T-helper 1 cell treated with Interleukin-12 subunit alpha and Interleukin-12 subunit beta and Interleukin-4 antibody, amounts not matched to agents 30 μg/mL and 1 μg/mL, for 36 hours (primary cell): ENCODE measurements at regions not wholly inside any gene's neighbourhood (a gene's known extent, or its start where the extent isn't known, plus 50 kb on each side); places are given as distances from the start of the nearest gene placed in this dataset.
A peak's percentile ranks its signal among the peaks of the same experiment; 100 is the strongest.

Experiments
- H3K27ac Mint-ChIP-seq: one replicate; pipeline ENCODE4 v1.8.0; 2021; ENCODE audit warnings: mild to moderate bottlenecking, mixed read lengths
- H3K27me3 Mint-ChIP-seq: one replicate; pipeline ENCODE4 v1.8.0; 2021; ENCODE audit warnings: low read depth, mixed read lengths
- H3K36me3 Mint-ChIP-seq: one replicate; pipeline ENCODE4 v1.8.0; 2021; ENCODE audit warnings: low read depth, mixed read lengths
- H3K4me1 Mint-ChIP-seq: one replicate; pipeline ENCODE4 v1.8.0; 2021; ENCODE audit warnings: low read depth, mixed read lengths
- H3K4me3 Mint-ChIP-seq: one replicate; pipeline ENCODE4 v1.8.0; 2021; ENCODE audit warnings: mild to moderate bottlenecking, moderate library complexity, mixed read lengths
- H3K9me3 Mint-ChIP-seq: one replicate; pipeline ENCODE4 v1.8.0; 2021; ENCODE audit warnings: mixed read lengths

DNA sequence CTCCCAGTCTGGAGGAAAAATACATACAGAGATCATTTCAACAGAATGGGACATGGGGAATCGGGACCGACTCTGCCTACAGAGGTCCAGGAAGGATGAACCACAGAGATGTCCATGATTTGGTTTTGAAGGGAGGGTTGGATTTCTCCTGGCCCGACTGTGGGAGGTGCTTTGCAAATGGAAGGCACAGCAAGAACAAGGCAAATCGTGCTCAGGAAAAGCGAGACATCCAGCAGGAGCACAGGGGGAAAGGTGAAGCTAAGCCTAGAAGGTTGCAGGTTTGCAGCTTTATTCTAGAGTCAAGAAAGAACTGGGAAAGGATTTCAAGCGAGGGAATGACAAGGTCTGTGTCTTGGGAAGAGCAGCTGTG lies 181.9 kb downstream of the OPA1 start:
- H3K9me3 Mint-ChIP-seq: no peaks in the 10 kb centered on the region
- H3K4me3 Mint-ChIP-seq: no peak overlapping the region
- H3K27ac Mint-ChIP-seq: no peak overlapping the region
- H3K4me1 Mint-ChIP-seq: peaks cover 11% of the 10 kb centered on the region
- peaks cover 29% of the 10 kb centered on the region for H3K27me3 Mint-ChIP-seq
- H3K36me3 Mint-ChIP-seq: no peaks in the 10 kb centered on the region

DNA sequence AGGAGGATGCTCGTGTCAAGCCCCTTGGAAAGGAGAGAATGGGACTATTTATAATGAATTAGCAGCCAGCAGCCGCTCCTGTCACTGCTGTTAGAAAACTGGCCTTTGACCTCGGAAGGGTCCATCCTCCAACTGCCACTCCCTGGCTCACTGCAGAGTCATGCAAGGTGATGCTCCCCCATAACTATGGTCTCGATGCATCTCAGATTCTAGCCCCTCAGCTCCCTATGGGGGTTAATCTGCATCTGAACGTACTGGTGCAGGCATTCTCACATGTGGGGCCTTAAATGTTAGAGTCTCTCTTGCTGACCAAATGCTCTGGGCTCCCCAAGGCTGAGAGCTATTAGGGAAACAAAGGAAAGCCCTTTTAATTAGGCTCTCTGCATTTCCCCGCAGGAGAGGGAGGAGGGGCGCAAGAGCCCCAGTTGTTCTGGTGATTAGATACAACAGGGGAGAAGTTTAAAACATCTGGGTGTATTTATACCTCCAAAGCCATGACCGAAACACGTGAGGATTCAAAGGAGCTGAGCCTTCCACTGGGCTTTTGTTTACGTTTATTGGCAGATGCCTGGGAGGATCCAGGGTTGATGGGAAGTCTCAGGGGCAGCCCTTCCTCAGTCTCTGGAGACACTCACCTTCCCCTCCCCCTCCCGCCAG lies 182.5 kb downstream of the OPA1 start:
- H3K4me3 Mint-ChIP-seq: no peak overlapping the region
- H3K4me1 Mint-ChIP-seq: peaks cover 12% of the 10 kb centered on the region
- no peaks in the 10 kb centered on the region for H3K36me3 Mint-ChIP-seq
- no peak overlapping the region for H3K27ac Mint-ChIP-seq
- H3K27me3 Mint-ChIP-seq: peaks cover 32% of the 10 kb centered on the region
- no peaks in the 10 kb centered on the region for H3K9me3 Mint-ChIP-seq

DNA sequence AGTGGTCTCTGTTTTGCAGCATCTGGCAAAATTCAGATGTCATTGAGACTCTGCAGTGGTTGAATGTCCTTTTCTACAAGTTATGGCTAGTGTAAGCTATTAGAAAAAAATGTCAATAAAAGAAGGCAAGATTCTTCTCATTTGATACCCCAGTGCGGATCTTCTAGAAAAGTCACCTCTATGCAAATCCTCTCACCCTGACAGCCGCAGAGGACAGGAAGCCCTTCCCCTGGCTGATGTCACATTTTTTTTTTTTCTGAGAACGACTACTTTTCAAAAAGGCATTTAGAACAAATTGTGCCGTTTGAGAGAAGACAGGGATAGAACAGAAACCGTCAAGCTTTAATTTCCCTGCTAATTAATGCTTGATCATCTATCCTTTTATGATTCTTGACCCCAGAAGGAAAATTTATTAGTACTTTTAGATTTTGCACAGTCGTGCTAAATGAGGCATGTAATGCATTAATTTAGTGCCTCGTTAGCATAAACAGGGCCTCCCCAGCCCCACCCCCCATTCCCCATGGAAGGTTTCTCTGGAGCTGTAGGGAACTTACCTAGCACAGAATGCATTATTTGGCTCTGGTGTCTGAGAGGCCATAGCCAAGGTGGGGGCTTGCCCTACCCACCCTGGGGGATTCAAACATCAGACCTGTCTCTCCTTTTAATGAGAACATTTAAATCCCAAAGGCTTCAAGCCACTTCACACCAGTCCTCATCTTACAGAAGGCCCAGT lies 183.8 kb downstream of the OPA1 start:
- peaks cover 15% of the 10 kb centered on the region for H3K4me1 Mint-ChIP-seq
- H3K9me3 Mint-ChIP-seq: no peaks in the 10 kb centered on the region
- H3K27me3 Mint-ChIP-seq: peaks cover 33% of the 10 kb centered on the region
- H3K4me3 Mint-ChIP-seq: peak overlapping the region; percentile 10
- H3K36me3 Mint-ChIP-seq: no peaks in the 10 kb centered on the region
- H3K27ac Mint-ChIP-seq: peak overlapping the region; percentile 23

DNA sequence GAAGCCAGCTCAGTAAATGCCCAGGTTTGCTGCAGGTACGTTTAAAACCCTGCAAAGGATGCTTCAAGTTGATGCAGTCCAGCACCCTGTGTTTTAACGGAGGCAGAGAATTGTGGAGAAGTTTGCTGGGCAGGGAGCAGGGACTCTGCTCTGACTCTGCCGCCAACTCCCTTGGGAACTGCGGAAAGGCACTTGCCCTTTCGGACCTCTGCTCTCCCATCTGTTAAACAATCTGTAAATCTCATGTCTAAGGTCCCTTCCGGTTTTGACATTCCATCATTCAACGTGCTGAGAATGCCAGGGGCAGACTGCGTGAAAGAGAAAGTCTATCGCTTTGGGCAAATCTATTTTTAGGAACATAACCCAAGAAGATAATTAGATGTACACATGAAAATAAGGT lies 184.5 kb downstream of the OPA1 start:
- Mint-ChIP-seq H3K27me3 (peaks cover 35% of the 10 kb centered on the region), H3K9me3 (no peaks in the 10 kb centered on the region), H3K27ac (no peak overlapping the region), H3K36me3 (no peaks in the 10 kb centered on the region), H3K4me1 (peaks cover 15% of the 10 kb centered on the region), H3K4me3 (no peak overlapping the region)

DNA sequence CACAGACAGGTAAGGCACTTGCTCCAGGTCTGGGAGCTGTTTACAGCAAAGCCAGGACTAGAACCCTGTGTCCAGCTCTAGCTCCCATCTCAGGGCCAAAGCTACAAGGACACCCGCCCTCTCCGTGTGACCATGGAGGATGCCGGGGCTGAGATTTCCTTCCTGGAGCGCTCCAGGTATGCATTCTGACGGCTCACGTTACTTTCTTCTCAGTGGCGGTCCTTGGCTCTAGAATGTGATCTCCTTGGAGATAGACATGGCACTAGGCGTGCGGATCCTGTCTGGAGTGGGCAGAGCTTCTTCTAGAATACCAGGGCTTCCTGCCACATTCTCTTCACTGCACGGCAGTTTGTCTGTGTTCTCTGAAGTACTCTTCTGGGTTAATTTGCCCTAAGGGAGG lies 185.7 kb downstream of the OPA1 start:
- Mint-ChIP-seq H3K4me3 (no peak overlapping the region), H3K27me3 (peaks cover 39% of the 10 kb centered on the region), H3K36me3 (no peaks in the 10 kb centered on the region), H3K9me3 (no peaks in the 10 kb centered on the region), H3K27ac (no peak overlapping the region), H3K4me1 (peaks cover 15% of the 10 kb centered on the region)

DNA sequence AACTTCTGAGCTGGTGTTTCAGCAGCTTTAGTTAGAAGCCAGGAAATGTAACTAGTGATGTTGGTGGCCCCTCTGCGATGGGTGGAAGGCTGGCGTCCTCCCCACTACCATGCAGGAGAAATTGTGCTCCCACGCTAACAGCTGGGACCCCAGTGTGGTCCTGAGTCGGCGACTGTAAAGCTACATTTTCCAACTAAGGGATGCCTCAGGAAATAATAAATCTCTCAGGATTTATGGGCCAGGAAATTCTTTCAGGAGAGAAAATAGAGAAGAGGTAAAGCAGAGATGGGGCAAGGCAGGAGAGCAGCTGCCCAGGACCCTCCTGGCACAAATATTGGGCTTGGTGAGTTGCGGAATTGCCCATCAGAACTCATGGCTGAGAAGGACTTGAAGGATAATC lies 186.9 kb downstream of the OPA1 start:
- peaks cover 15% of the 10 kb centered on the region for H3K4me1 Mint-ChIP-seq
- no peaks in the 10 kb centered on the region for H3K9me3 Mint-ChIP-seq
- H3K4me3 Mint-ChIP-seq: no peak overlapping the region
- H3K27me3 Mint-ChIP-seq: peaks cover 46% of the 10 kb centered on the region
- peak overlapping the region; percentile 9 for H3K27ac Mint-ChIP-seq
- no peaks in the 10 kb centered on the region for H3K36me3 Mint-ChIP-seq

- H3K9me3 Mint-ChIP-seq: no peaks in the 10 kb centered on the region
- H3K4me3 Mint-ChIP-seq: no peak overlapping the region
- no peaks in the 10 kb centered on the region for H3K36me3 Mint-ChIP-seq
- H3K27me3 Mint-ChIP-seq: peaks cover 50% of the 10 kb centered on the region
- H3K27ac Mint-ChIP-seq: no peak overlapping the region
- H3K4me1 Mint-ChIP-seq: peaks cover 15% of the 10 kb centered on the region
Measured at GRCh38 chr3:193780397-193780796, 187.4 kb downstream of the OPA1 start.

- Mint-ChIP-seq H3K27ac (no peak overlapping the region), H3K9me3 (no peaks in the 10 kb centered on the region), H3K4me3 (no peak overlapping the region), H3K27me3 (peaks cover 50% of the 10 kb centered on the region), H3K36me3 (no peaks in the 10 kb centered on the region), H3K4me1 (peaks cover 15% of the 10 kb centered on the region)
Measured at GRCh38 chr3:193780810-193781478, 187.9 kb downstream of the OPA1 start.

- no peaks in the 10 kb centered on the region for H3K9me3 Mint-ChIP-seq
- H3K36me3 Mint-ChIP-seq: no peaks in the 10 kb centered on the region
- no peak overlapping the region for H3K27ac Mint-ChIP-seq
- H3K4me1 Mint-ChIP-seq: peaks cover 8% of the 10 kb centered on the region
- peaks cover 60% of the 10 kb centered on the region for H3K27me3 Mint-ChIP-seq
- no peak overlapping the region for H3K4me3 Mint-ChIP-seq
Measured at GRCh38 chr3:193782276-193782647, 189.3 kb downstream of the OPA1 start.

DNA sequence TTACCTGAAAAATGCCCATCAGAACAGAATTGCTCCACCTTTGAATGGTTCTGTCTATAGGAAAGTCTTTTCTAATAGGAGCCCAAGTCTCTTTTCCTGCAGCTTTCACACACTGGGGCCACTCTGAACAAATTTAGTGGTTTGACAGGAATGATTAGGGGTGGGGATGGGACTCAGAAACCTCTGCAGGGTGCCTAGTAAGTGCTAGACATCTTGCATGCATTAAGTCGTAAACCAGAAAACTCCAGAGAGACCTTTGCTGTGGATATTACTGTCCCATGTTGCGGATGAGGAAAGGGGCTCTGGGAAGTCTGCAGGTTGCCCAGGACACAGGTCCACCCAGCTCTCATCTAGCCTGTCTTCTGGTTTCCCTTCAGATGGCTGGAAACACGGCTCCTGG lies 189.7 kb downstream of the OPA1 start:
- Mint-ChIP-seq H3K4me1 (peaks cover 8% of the 10 kb centered on the region), H3K27me3 (peaks cover 60% of the 10 kb centered on the region), H3K27ac (no peak overlapping the region), H3K36me3 (no peaks in the 10 kb centered on the region), H3K4me3 (no peak overlapping the region), H3K9me3 (no peaks in the 10 kb centered on the region)

DNA sequence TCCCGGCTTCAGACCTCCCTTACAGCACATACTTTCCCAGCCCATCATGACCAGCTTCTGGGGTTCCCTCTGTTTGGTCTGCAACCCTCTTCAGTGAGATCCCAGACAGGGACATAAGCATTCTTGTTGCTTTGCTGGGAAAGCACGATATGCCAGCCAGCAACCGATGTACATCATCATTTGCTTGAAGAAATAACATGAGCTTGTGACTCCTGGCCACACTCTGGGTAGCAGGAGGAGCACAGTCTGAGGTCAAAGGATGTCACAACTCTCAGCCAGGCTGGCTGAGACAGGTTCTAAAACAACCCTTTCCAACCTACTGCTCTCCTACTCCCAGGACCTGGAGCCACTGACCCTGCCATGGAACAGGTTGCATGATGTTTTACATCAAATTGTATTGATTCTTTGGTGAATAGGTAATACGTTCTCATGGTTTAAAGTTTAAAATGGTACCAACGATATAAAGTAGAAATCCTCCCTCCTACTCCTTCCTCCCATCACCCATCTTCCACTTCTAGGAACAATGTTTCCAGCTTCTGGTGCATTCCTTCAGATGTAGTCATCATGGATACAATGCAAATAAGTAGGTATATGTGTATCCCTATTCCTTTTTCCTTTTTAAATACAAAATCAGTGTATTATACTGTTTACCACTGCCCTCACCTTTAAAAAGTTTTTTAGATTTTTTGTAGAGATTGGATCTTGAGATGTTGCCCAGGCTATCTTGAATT lies 190.3 kb downstream of the OPA1 start:
- H3K9me3 Mint-ChIP-seq: no peaks in the 10 kb centered on the region
- no peak overlapping the region for H3K27ac Mint-ChIP-seq
- H3K36me3 Mint-ChIP-seq: no peaks in the 10 kb centered on the region
- no peak overlapping the region for H3K4me3 Mint-ChIP-seq
- H3K4me1 Mint-ChIP-seq: peaks cover 8% of the 10 kb centered on the region
- H3K27me3 Mint-ChIP-seq: peaks cover 60% of the 10 kb centered on the region

DNA sequence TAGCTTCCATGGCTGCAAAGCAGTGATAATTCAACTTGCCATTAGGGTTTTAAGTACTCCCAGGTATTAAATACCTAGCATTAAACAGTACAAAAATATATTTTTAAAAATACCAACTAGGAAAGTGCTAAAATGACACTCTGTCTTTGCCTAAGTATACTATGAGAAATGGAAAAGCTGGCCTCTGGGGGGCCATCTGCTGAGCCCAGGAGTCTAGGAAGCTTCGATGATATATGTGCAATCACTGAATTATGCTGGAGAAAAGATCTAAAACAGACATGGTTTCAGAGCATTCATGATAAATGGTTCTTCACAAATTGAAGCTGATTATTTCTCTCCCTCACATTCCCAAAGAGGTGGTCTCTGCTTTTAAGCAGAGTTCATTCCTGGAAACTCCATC lies 191.8 kb downstream of the OPA1 start:
- Mint-ChIP-seq H3K36me3 (no peaks in the 10 kb centered on the region), H3K27ac (no peak overlapping the region), H3K9me3 (no peaks in the 10 kb centered on the region), H3K27me3 (peaks cover 48% of the 10 kb centered on the region), H3K4me3 (no peak overlapping the region), H3K4me1 (peaks cover 5% of the 10 kb centered on the region)

GRCh38 chr3:193787496-193787870 lies 194.5 kb downstream of the OPA1 start:
- Mint-ChIP-seq H3K9me3 (no peaks in the 10 kb centered on the region), H3K36me3 (no peaks in the 10 kb centered on the region), H3K4me3 (no peak overlapping the region), H3K27me3 (peaks cover 41% of the 10 kb centered on the region), H3K27ac (no peak overlapping the region), H3K4me1 (peaks cover 3% of the 10 kb centered on the region)

GRCh38 chr3:193788189-193788991 lies 195.4 kb downstream of the OPA1 start:
- H3K27me3 Mint-ChIP-seq: peaks cover 44% of the 10 kb centered on the region
- H3K4me1 Mint-ChIP-seq: peaks cover 3% of the 10 kb centered on the region
- no peaks in the 10 kb centered on the region for H3K9me3 Mint-ChIP-seq
- no peak overlapping the region for H3K4me3 Mint-ChIP-seq
- H3K36me3 Mint-ChIP-seq: no peaks in the 10 kb centered on the region
- H3K27ac Mint-ChIP-seq: no peak overlapping the region
